Thoracic aorta (tissue), 2 donors: ENCODE measurements at regions not wholly inside any gene's neighbourhood (a gene's known extent, or its start where the extent isn't known, plus 50 kb on each side); places are given as distances from the start of the nearest gene placed in this dataset.

Experiments
- ATAC-seq: fragments of 150-250 bp; one replicate; pipeline ENCODE4 v1.8.0; 2017; ENCODE audit warnings: low read depth; ENCODE audit not compliant: insufficient number of reproducible peaks, low FRiP score
- DNase-seq: peaks from one replicate; pipeline ENCODE4 v3.0.0-alpha.2; 2020; ENCODE audit warnings: low spot score
- H3K27ac ChIP-seq, 2 donors: fragments of 200-600 bp; sonication (generic); 1 replicate in 1 of 2; 2 replicates in 1 of 2; pipeline ENCODE4 v1.5.1; 2016; ENCODE audit warnings: mild to moderate bottlenecking in 2 of 2, moderate library complexity in 2 of 2
- H3K27me3 ChIP-seq: fragments of 200-600 bp; sonication (generic); replicated peaks from 2 replicates; pipeline ENCODE4 v1.6.0; 2016; ENCODE audit warnings: mild to moderate bottlenecking; ENCODE audit not compliant: insufficient read depth
- H3K36me3 ChIP-seq: fragments of 200-600 bp; sonication (generic); one replicate; pipeline ENCODE4 v1.5.1; 2016
- H3K4me1 ChIP-seq, 2 donors: fragments of 200-600 bp; sonication (generic); 1 replicate in 1 of 2; 2 replicates in 1 of 2; pipeline versions ENCODE4 v1.5.1 to v1.6.0; 2016; ENCODE audit warnings: low read depth in 2 of 2, mild to moderate bottlenecking in 1 of 2; ENCODE audit not compliant: control insufficient read depth in 1 of 2
- H3K4me3 ChIP-seq: fragments of 200-600 bp; sonication (generic); 2 replicates; pipeline ENCODE4 v1.5.1; 2016; ENCODE audit warnings: mild to moderate bottlenecking
- H3K9me3 ChIP-seq: fragments of 200-600 bp; sonication (generic); 2 replicates; pipeline ENCODE4 v1.5.1; 2016
- CTCF ChIP-seq: fragments of 200-600 bp; sonication (generic); IDR thresholded peaks from one replicate; pipeline ENCODE4 v1.5.1; 2019; ENCODE audit warnings: antibody characterized with exemption

DNA sequence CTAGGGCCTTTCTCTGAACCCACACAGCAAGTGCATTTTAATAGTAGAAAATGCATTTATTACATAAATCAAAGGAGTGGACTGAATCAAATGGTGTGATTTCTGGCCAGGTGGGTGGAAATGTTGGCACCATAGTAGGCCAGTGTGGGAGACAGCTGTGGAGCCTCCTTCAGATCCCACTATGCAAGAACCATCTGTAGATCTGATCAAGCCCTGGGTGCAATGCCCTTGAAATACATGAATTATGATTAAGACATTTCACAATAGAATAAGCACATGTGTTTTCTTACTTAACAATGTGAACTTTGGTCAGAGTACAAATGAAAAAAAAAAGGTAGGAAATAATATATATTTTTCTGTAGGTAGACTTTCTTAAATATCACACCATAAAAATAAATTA lies 204.3 kb downstream of the PCDH7 start:
- Histone ChIP-seq H3K27ac (no peak overlapping the region), H3K4me1 (peaks cover 3 to 9% of the 10 kb centered on the region in 2 donors), H3K36me3 (no peaks in the 10 kb centered on the region), H3K27me3 (no peaks in the 10 kb centered on the region), H3K4me3 (no peak overlapping the region), H3K9me3 (no peaks in the 10 kb centered on the region)
- DNase-seq (no peak), ATAC-seq (no peak)
- TF ChIP-seq CTCF = no peak

DNA sequence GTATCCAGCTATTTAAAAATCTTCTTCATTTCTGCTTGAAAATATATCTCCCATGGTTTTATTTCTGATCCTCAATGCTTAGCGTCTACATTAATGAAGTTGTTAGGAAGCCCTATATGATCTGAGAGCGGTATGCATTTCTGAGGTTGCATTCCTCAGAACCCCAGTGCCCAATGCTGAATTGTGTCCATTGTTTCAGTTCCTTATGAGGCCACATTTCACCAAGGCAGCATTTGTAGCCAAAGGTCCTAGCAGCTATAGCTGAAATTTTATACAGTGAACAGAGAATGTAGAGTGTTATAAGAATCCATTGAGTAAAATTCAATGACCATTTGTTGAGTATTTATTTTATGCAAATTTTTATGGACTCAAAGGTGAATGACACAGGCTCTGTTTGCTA lies 209.5 kb downstream of the PCDH7 start:
- H3K36me3 ChIP-seq = no peaks in the 10 kb centered on the region
- no peak for ATAC-seq
- H3K27ac ChIP-seq = peak overlapping the region in 1 of 2 donors; percentile 1
- DNase-seq = no peak
- H3K9me3 ChIP-seq = no peaks in the 10 kb centered on the region
- no peaks in the 10 kb centered on the region for H3K27me3 ChIP-seq
- peaks cover 8 to 26% of the 10 kb centered on the region in 2 donors for H3K4me1 ChIP-seq
- H3K4me3 ChIP-seq = no peak overlapping the region
- TF ChIP-seq CTCF = no peak

DNA sequence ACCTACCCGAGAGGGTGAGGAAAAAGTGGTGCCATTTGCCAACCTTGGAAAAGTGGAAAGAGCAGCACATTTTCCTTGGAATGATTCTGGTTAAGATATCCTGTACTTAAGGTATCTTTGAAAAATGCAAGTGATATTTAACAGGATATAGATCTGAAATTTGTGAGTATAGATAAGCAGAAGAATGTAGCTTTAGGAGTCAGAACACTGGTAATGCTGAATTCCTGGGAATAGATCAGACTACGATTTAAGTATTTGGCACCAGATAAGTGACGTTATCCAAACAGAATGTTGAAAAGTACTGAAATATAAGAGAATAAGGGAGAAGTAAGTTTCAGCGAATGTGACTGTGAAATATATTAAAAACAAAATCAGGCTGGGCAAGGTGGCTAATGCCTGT lies 210.1 kb downstream of the PCDH7 start:
- Histone ChIP-seq H3K36me3 (no peaks in the 10 kb centered on the region), H3K4me3 (peak overlapping the region; percentile 5), H3K27ac (peak overlapping the region; percentile 1 to 44), H3K27me3 (no peaks in the 10 kb centered on the region), H3K9me3 (no peaks in the 10 kb centered on the region), H3K4me1 (peaks cover 8 to 26% of the 10 kb centered on the region in 2 donors)
- TF ChIP-seq CTCF = no peak
- DNase-seq (no peak), ATAC-seq (no peak)

DNA sequence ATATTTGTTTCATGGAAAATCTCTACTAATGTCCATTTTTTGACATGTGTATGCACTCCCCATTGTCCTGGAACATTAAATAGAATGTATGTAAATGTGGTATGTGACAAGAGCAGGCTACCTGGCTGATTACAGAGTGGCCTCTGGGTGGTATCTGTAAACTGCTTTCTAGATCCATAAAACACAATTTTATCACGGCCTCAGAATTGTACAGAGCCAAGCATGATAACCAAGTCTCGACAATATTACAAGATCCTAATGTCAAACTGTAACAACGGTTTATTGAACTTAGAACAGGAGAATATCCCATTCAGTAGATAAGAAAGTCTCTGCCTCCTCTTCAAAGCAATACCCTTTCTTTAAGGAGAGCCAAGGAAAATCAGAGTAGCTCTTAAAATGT lies 212.4 kb downstream of the PCDH7 start:
- Histone ChIP-seq H3K36me3 (no peaks in the 10 kb centered on the region), H3K4me1 (peaks cover 15 to 29% of the 10 kb centered on the region in 2 donors), H3K27me3 (no peaks in the 10 kb centered on the region), H3K27ac (no peak overlapping the region), H3K4me3 (no peak overlapping the region), H3K9me3 (no peaks in the 10 kb centered on the region)
- DNase-seq = no peak
- no peak for TF ChIP-seq CTCF
- ATAC-seq = no peak

- peaks cover 17 to 32% of the 10 kb centered on the region in 2 donors for H3K4me1 ChIP-seq
- H3K27ac ChIP-seq = no peak overlapping the region
- no peak for ATAC-seq
- no peak for DNase-seq
- no peaks in the 10 kb centered on the region for H3K36me3 ChIP-seq
- TF ChIP-seq CTCF = no peak
- H3K9me3 ChIP-seq = no peaks in the 10 kb centered on the region
- no peaks in the 10 kb centered on the region for H3K27me3 ChIP-seq
- no peak overlapping the region for H3K4me3 ChIP-seq
Measured at GRCh38 chr4:30939069-30939468, 218.9 kb downstream of the PCDH7 start.
